Stimulated activated CD8-positive, alpha-beta memory T cell treated with anti-CD3 and anti-CD28 coated beads, Interleukin-7, amount 100 ng/mL, for 4 hours (primary cell): ENCODE measurements at regions not wholly inside any gene's neighbourhood (a gene's known extent, or its start where the extent isn't known, plus 50 kb on each side); places are given as distances from the start of the nearest gene placed in this dataset.

Experiments used
- DNase-seq, 2 donors: peaks; one replicate each; pipeline ENCODE4 v3.0.0-alpha.2; 2020; ENCODE audit warnings: low read depth in 2 of 2

GRCh38 chr1:82830690-82831380 is 1030.1 kb downstream of the ADGRL2 start:
- no peak for DNase-seq

GRCh38 chr1:82829527-82829926 is 1028.8 kb downstream of the ADGRL2 start:
- DNase-seq: no peak

- no peak for DNase-seq
These were observed 1023.1 kb downstream of the ADGRL2 start for GRCh38 chr1:82823876-82824275.

GRCh38 chr1:82820816-82821215 is 1020.1 kb downstream of the ADGRL2 start:
- DNase-seq: no peak

- no peak for DNase-seq
These were observed 1018.5 kb downstream of the ADGRL2 start for GRCh38 chr1:82819234-82819633.

GRCh38 chr1:82818586-82818985 is 1017.9 kb downstream of the ADGRL2 start:
- DNase-seq: no peak

GRCh38 chr1:82813386-82813785 is 1012.7 kb downstream of the ADGRL2 start:
- DNase-seq: no peak

- no peak for DNase-seq
These were observed 1009.9 kb downstream of the ADGRL2 start for GRCh38 chr1:82810601-82811000.

- no peak for DNase-seq
These were observed 1006.8 kb downstream of the ADGRL2 start for GRCh38 chr1:82807563-82807962.

GRCh38 chr1:82806133-82806532 is 1005.4 kb downstream of the ADGRL2 start:
- DNase-seq: no peak

- DNase-seq: no peak
These were observed 1000.4 kb downstream of the ADGRL2 start for GRCh38 chr1:82801176-82801575.

- no peak for DNase-seq
These were observed 1000.0 kb downstream of the ADGRL2 start for GRCh38 chr1:82800721-82801120.

GRCh38 chr1:82799261-82799660 is 998.5 kb downstream of the ADGRL2 start:
- no peak for DNase-seq

- DNase-seq: no peak
These were observed 994.9 kb downstream of the ADGRL2 start for GRCh38 chr1:82795508-82796149.

- no peak for DNase-seq
These were observed 991.4 kb downstream of the ADGRL2 start for GRCh38 chr1:82792151-82792550.

- no peak for DNase-seq
These were observed 989.8 kb downstream of the ADGRL2 start for GRCh38 chr1:82790556-82790955.

GRCh38 chr1:82788660-82789059 is 987.9 kb downstream of the ADGRL2 start:
- no peak for DNase-seq

GRCh38 chr1:82788038-82788437 is 987.3 kb downstream of the ADGRL2 start:
- DNase-seq: no peak

- DNase-seq: no peak
These were observed 986.1 kb downstream of the ADGRL2 start for GRCh38 chr1:82786883-82787282.

GRCh38 chr1:82785268-82785790 is 984.6 kb downstream of the ADGRL2 start:
- no peak for DNase-seq

- DNase-seq: no peak
These were observed 982.3 kb downstream of the ADGRL2 start for GRCh38 chr1:82783044-82783443.

- DNase-seq: no peak
These were observed 981.9 kb downstream of the ADGRL2 start for GRCh38 chr1:82782599-82782998.

- DNase-seq: no peak
These were observed 977.9 kb downstream of the ADGRL2 start for GRCh38 chr1:82778612-82779011.
